Gastrocnemius medialis (tissue), 4 donors: ENCODE measurements at regions not wholly inside any gene's neighbourhood (a gene's known extent, or its start where the extent isn't known, plus 50 kb on each side); places are given as distances from the start of the nearest gene placed in this dataset.

Experiments
- ATAC-seq, 2 donors: fragments of 150-250 bp; one replicate each; pipeline ENCODE4 v1.9.1; 2016
- DNase-seq, 2 donors: peaks; one replicate each; pipeline ENCODE4 v3.0.0-alpha.2; 2019
- H3K27ac ChIP-seq, 4 donors: fragments of 200-600 bp; sonication (generic); 1 replicate in 1 of 4; 2 replicates in 3 of 4; pipeline ENCODE4 v1.5.1; 2016 to 2018; ENCODE audit warnings: mild to moderate bottlenecking in 2 of 4, moderate library complexity in 1 of 4
- H3K27me3 ChIP-seq, 3 donors: fragments of 200-600 bp; sonication (generic) in 2 of 3; 1 replicate in 1 of 3; 2 replicates in 2 of 3; pipeline versions ENCODE4 v1.5.1 to v1.6.0; 2016 to 2019; ENCODE audit warnings: mild to moderate bottlenecking in 1 of 3, moderate library complexity in 1 of 3
- H3K36me3 ChIP-seq, 2 donors: fragments of 200-600 bp; sonication (generic) in 1 of 2; one replicate each; pipeline ENCODE4 v1.5.1; 2017 to 2018
- H3K4me1 ChIP-seq, 2 donors: fragments of 200-600 bp; sonication (generic) in 1 of 2; one replicate each; pipeline ENCODE4 v1.5.1; 2016 to 2017; ENCODE audit warnings: mild to moderate bottlenecking in 2 of 2
- H3K4me3 ChIP-seq, 4 donors: fragments of 200-600 bp; sonication (generic) in 3 of 4; 1 replicate in 1 of 4; 2 replicates in 3 of 4; pipeline ENCODE4 v1.5.1; 2016 to 2019; ENCODE audit warnings: mild to moderate bottlenecking in 2 of 4
- H3K9me3 ChIP-seq, 3 donors: fragments of 200-600 bp; sonication (generic) in 2 of 3; 1 replicate in 1 of 3; 2 replicates in 2 of 3; pipeline ENCODE4 v1.5.1; 2016 to 2019
- CTCF ChIP-seq, 5 experiments: fragments of 450-650 bp in 3 of 5; fragments of 200-600 bp in 2 of 5; sonication (generic) in 2 of 5; IDR thresholded peaks in 4 of 5; conservative IDR thresholded peaks in 1 of 5; 1 replicate in 4 of 5; 2 replicates in 1 of 5; pipeline ENCODE4 v1.5.1; 2016 to 2019; ENCODE audit warnings: antibody characterized with exemption in 5 of 5, mild to moderate bottlenecking in 3 of 5, moderate library complexity in 3 of 5
- POLR2A ChIP-seq, 2 donors: fragments of 450-650 bp; IDR thresholded peaks; one replicate each; pipeline ENCODE4 v1.6.1; 2017; ENCODE audit warnings: antibody characterized with exemption in 2 of 2, mild to moderate bottlenecking in 2 of 2, moderate library complexity in 2 of 2
- in situ Hi-C, 4 donors: fragments of 200-750 bp; cut with MboI; loops; one replicate each; pipeline versions ENCODE4 v1.15.0 to v1.8.0; 2017; ENCODE audit warnings: low sequenced_read_pairs in 4 of 4
- intact Hi-C: fragments of 100-400 bp; cut with DNase I; formaldehyde crosslinking; loops from one replicate; pipeline ENCODE4 v1.15.1; 2023; ENCODE audit warnings: low total_unique reads

GRCh38 chr18:22839340-22839821 is 93.7 kb upstream of the RBBP8 start:
- Histone ChIP-seq H3K4me1 (no peaks in the 10 kb centered on the region), H3K36me3 (no peaks in the 10 kb centered on the region), H3K27me3 (no peaks in the 10 kb centered on the region), H3K4me3 (no peak overlapping the region), H3K27ac (no peak overlapping the region), H3K9me3 (no peaks in the 10 kb centered on the region)
- intact Hi-C loops (no loop called here), in situ Hi-C loops (loop anchor here in 1 of 4 donors (25.0 kb wide), 1 partner anchor 102 kb away; no protein-coding TSS in a partner anchor)
- no peak for TF ChIP-seq CTCF (IDR thresholded peaks at IDR 0.05 in 4 of 5, conservative IDR thresholded peaks at IDR 0.05 in 1 of 5)
- no peak for TF ChIP-seq POLR2A (IDR thresholded peaks at IDR 0.05)
- no peak for DNase-seq
- ATAC-seq = no peak

- Histone ChIP-seq H3K4me3 (no peak overlapping the region), H3K27me3 (no peaks in the 10 kb centered on the region), H3K4me1 (no peaks in the 10 kb centered on the region), H3K36me3 (no peaks in the 10 kb centered on the region), H3K9me3 (no peaks in the 10 kb centered on the region), H3K27ac (no peak overlapping the region)
- intact Hi-C loops = no loop called here
- no peak for ATAC-seq
- no peak for DNase-seq
- in situ Hi-C loops = loop anchor here in 1 of 4 donors (25.0 kb wide), 1 partner anchor 103 kb away; no protein-coding TSS in a partner anchor
- TF ChIP-seq POLR2A (IDR thresholded peaks at IDR 0.05) (no peak), CTCF (IDR thresholded peaks at IDR 0.05 in 4 of 5, conservative IDR thresholded peaks at IDR 0.05 in 1 of 5) (no peak)
Measured at GRCh38 chr18:22840606-22841144, 92.5 kb upstream of the RBBP8 start.

- Histone ChIP-seq H3K4me3 (no peak overlapping the region), H3K27me3 (no peaks in the 10 kb centered on the region), H3K27ac (no peak overlapping the region), H3K36me3 (no peaks in the 10 kb centered on the region), H3K9me3 (no peaks in the 10 kb centered on the region), H3K4me1 (no peaks in the 10 kb centered on the region)
- ATAC-seq (no peak), DNase-seq (no peak)
- TF ChIP-seq CTCF (IDR thresholded peaks at IDR 0.05 in 4 of 5, conservative IDR thresholded peaks at IDR 0.05 in 1 of 5) (no peak), POLR2A (IDR thresholded peaks at IDR 0.05) (no peak)
- in situ Hi-C loops (loop anchor here in 1 of 4 donors (25.0 kb wide), 1 partner anchor 105 kb away; no protein-coding TSS in a partner anchor), intact Hi-C loops (no loop called here)
Measured at GRCh38 chr18:22841840-22842239, 91.3 kb upstream of the RBBP8 start.

- no peaks in the 10 kb centered on the region for H3K36me3 ChIP-seq
- in situ Hi-C loops = loop anchor here in 1 of 4 donors (25.0 kb wide), 1 partner anchor 107 kb away; no protein-coding TSS in a partner anchor
- no peak overlapping the region for H3K4me3 ChIP-seq
- H3K4me1 ChIP-seq = no peaks in the 10 kb centered on the region
- H3K27me3 ChIP-seq = no peaks in the 10 kb centered on the region
- no peaks in the 10 kb centered on the region for H3K9me3 ChIP-seq
- no peak overlapping the region for H3K27ac ChIP-seq
- DNase-seq (no peak), ATAC-seq (no peak)
- intact Hi-C loops = no loop called here
- TF ChIP-seq POLR2A (IDR thresholded peaks at IDR 0.05) (no peak), CTCF (IDR thresholded peaks at IDR 0.05 in 4 of 5, conservative IDR thresholded peaks at IDR 0.05 in 1 of 5) (no peak)
Measured at GRCh38 chr18:22844190-22844589, 88.9 kb upstream of the RBBP8 start.
